IMR-90 (cell line): ENCODE measurements at regions not wholly inside any gene's neighbourhood (a gene's known extent, or its start where the extent isn't known, plus 50 kb on each side); places are given as distances from the start of the nearest gene placed in this dataset.

Source experiments
- ATAC-seq: fragments of 200-7000 bp; cut with Tn5 transposase; 2 replicates; pipeline ENCODE4 v1.9.1; 2020; ENCODE audit warnings: low read depth, mild to moderate bottlenecking, moderate library complexity
- BruUV-seq: library from RNA; stranded (reverse); fragments of 400-500 nt; replicated peaks from 2 replicates; lab custom pipeline; 2021; lab: Mats Ljungman, UMichigan
- CTCF ChIA-PET: fragments of 300-600 bp; formaldehyde crosslinking; extraction: SDS; loops from one replicate; lab custom pipeline; 2021; ENCODE audit warnings: antibody characterized with exemption; lab: Yijun Ruan, JAX
- POLR2A ChIA-PET: fragments of 300-600 bp; sonication (Branson Sonifier 250); formaldehyde crosslinking; loops from one replicate; lab custom pipeline; 2022; ENCODE audit warnings: antibody characterized with exemption; ENCODE audit not compliant: unreplicated experiment; lab: Charles Lee
- DNase-seq: peaks from one replicate; pipeline ENCODE4 v3.0.0; 2013
- H2AFZ ChIP-seq: replicated peaks from 2 replicates; pipeline ENCODE3; 2013; ENCODE audit warnings: low read length, mild to moderate bottlenecking; ENCODE audit not compliant: poor library complexity
- H2AK5ac ChIP-seq: 2 replicates; pipeline ENCODE4 v1.6.1; 2013; ENCODE audit warnings: low read depth, low read length, inconsistent platforms
- H2AK9ac ChIP-seq: replicated peaks from 2 replicates; pipeline ENCODE3; 2013; ENCODE audit warnings: mild to moderate bottlenecking, low read depth, low read length, moderate library complexity; ENCODE audit not compliant: poor library complexity
- H2BK120ac ChIP-seq: 2 replicates; pipeline ENCODE4 v1.6.1; 2013; ENCODE audit warnings: low read depth, low read length, inconsistent platforms
- H2BK15ac ChIP-seq: 3 replicates; pipeline ENCODE4 v1.6.1; 2013; ENCODE audit warnings: low read depth, low read length, inconsistent platforms
- H2BK20ac ChIP-seq: 2 replicates; pipeline ENCODE4 v1.6.1; 2013; ENCODE audit warnings: low read depth, mild to moderate bottlenecking, inconsistent platforms, low read length, moderate library complexity
- H2BK5ac ChIP-seq: 2 replicates; pipeline ENCODE4 v1.6.1; 2013; ENCODE audit warnings: mild to moderate bottlenecking, low read depth, low read length, inconsistent platforms; ENCODE audit not compliant: poor library complexity, severe bottlenecking
- H3K14ac ChIP-seq: replicated peaks from 2 replicates; pipeline ENCODE4 v1.6.1; 2013; ENCODE audit warnings: low read depth, low read length, inconsistent platforms
- H3K18ac ChIP-seq: 2 replicates; pipeline ENCODE4 v1.6.1; 2013; ENCODE audit warnings: low read depth, low read length, control low read depth
- H3K23ac ChIP-seq: 2 replicates; pipeline ENCODE4 v1.6.1; 2013; ENCODE audit warnings: low read depth, low read length, inconsistent platforms
- H3K27ac ChIP-seq: 2 replicates; pipeline ENCODE4 v1.5.1; 2013; ENCODE audit warnings: mild to moderate bottlenecking, control low read depth, low read length; ENCODE audit not compliant: insufficient read depth
- H3K27me3 ChIP-seq: 2 replicates; pipeline ENCODE4 v1.6.1; 2013; ENCODE audit warnings: low read length; ENCODE audit not compliant: control insufficient read depth, insufficient read depth
- H3K36me3 ChIP-seq: 2 replicates; pipeline ENCODE4 v1.6.1; 2013; ENCODE audit warnings: low read length, mixed read lengths; ENCODE audit not compliant: control insufficient read depth, insufficient read depth
- H3K4ac ChIP-seq: 2 replicates; pipeline ENCODE4 v1.6.1; 2013; ENCODE audit warnings: low read depth, low read length, inconsistent platforms
- H3K4me1 ChIP-seq: 2 replicates; pipeline ENCODE4 v1.6.1; 2013; ENCODE audit warnings: low read length, mixed read lengths; ENCODE audit not compliant: control insufficient read depth, insufficient read depth
- H3K4me2 ChIP-seq: 2 replicates; pipeline ENCODE4 v1.6.1; 2013; ENCODE audit warnings: low read depth, mild to moderate bottlenecking, control low read depth, low read length, moderate library complexity
- H3K4me3 ChIP-seq: 2 replicates; pipeline ENCODE4 v1.5.1; 2013; ENCODE audit warnings: low read depth, mild to moderate bottlenecking, control low read depth, low read length, moderate library complexity; ENCODE audit not compliant: insufficient read depth
- H3K56ac ChIP-seq: 2 replicates; pipeline ENCODE4 v1.6.1; 2013; ENCODE audit warnings: low read length, inconsistent platforms; ENCODE audit not compliant: insufficient read depth; ENCODE audit errors: extremely low read depth
- H3K79me1 ChIP-seq, 2 experiments: 2 replicates each; pipeline ENCODE4 v1.6.1; 2013; ENCODE audit warnings: low read length in 2 of 2, inconsistent platforms in 1 of 2, low read depth in 1 of 2
- H3K9ac ChIP-seq: 2 replicates; pipeline ENCODE4 v1.6.1; 2013; ENCODE audit warnings: low read depth, low read length, control low read depth
- H3K9me1 ChIP-seq: 2 replicates; pipeline ENCODE4 v1.6.1; 2013; ENCODE audit warnings: low read length, inconsistent platforms; ENCODE audit not compliant: insufficient read depth
- H3K9me3 ChIP-seq: 2 replicates; pipeline ENCODE4 v1.6.1; 2013; ENCODE audit warnings: low read length; ENCODE audit not compliant: control insufficient read depth, insufficient read depth
- H4K20me1 ChIP-seq: 2 replicates; pipeline ENCODE4 v1.6.1; 2013; ENCODE audit warnings: low read length, inconsistent platforms; ENCODE audit not compliant: insufficient read depth
- H4K5ac ChIP-seq: 2 replicates; pipeline ENCODE4 v1.6.1; 2013; ENCODE audit warnings: mild to moderate bottlenecking, low read depth, low read length, control low read depth
- H4K8ac ChIP-seq, 2 experiments: 2 replicates each; pipeline ENCODE4 v1.6.1; 2013; ENCODE audit warnings: low read depth in 2 of 2, low read length in 2 of 2, control low read depth in 1 of 2, inconsistent platforms in 1 of 2
- H4K91ac ChIP-seq: 2 replicates; pipeline ENCODE4 v1.6.1; 2013; ENCODE audit warnings: low read depth, low read length, inconsistent platforms; ENCODE audit not compliant: insufficient read depth
- CTCF ChIP-seq: conservative IDR thresholded peaks from 2 replicates; pipeline ENCODE4 v1.5.1; 2012; ENCODE audit warnings: mild to moderate bottlenecking, low read depth, low read length, improper control_type of control experiment
- ELK1 ChIP-seq: fragments of 150-350 bp; IDR thresholded peaks from 2 replicates; pipeline ENCODE4 v1.6.1; 2016; ENCODE audit warnings: low read depth, mild to moderate bottlenecking, low read length, moderate library complexity, borderline replicate concordance
- MAFK ChIP-seq: IDR thresholded peaks from 2 replicates; pipeline ENCODE4 v1.6.1; 2012; ENCODE audit warnings: low read depth, low read length, improper control_type of control experiment
- MAZ ChIP-seq: IDR thresholded peaks from 2 replicates; pipeline ENCODE4 v1.6.1; 2012; ENCODE audit warnings: low read depth, mild to moderate bottlenecking, low read length, improper control_type of control experiment, moderate library complexity, borderline replicate concordance
- NFE2L2 ChIP-seq: fragments of 150-350 bp; IDR thresholded peaks from 2 replicates; pipeline ENCODE4 v1.6.1; 2016; ENCODE audit warnings: low read depth, mild to moderate bottlenecking, low read length
- POLR2A ChIP-seq: IDR thresholded peaks from 2 replicates; pipeline ENCODE4 v1.6.1; 2012; ENCODE audit warnings: mild to moderate bottlenecking, low read depth, low read length
- RAD21 ChIP-seq: IDR thresholded peaks from 2 replicates; pipeline ENCODE4 v1.6.1; 2012; ENCODE audit warnings: low read length, improper control_type of control experiment
- RCOR1 ChIP-seq: IDR thresholded peaks from 2 replicates; pipeline ENCODE4 v1.6.1; 2012; ENCODE audit warnings: mild to moderate bottlenecking, low read length, improper control_type of control experiment; ENCODE audit not compliant: insufficient replicate concordance
- SMC3 ChIP-seq: fragments of 150-350 bp; IDR thresholded peaks from 2 replicates; pipeline ENCODE4 v1.6.1; 2016; ENCODE audit warnings: low read depth, mild to moderate bottlenecking, antibody characterized with exemption, low read length, moderate library complexity
- USF2 ChIP-seq: fragments of 150-350 bp; IDR thresholded peaks from 2 replicates; pipeline ENCODE4 v1.6.1; 2017; ENCODE audit warnings: mild to moderate bottlenecking, antibody characterized with exemption, low read length, low read depth
- WGBS, 2 experiments: methylation state at CpG; one replicate each; pipeline versions ENCODE4 v1.1.5 to v1.1.7; 2013; ENCODE audit warnings: missing lambda C conversion rate in 2 of 2; ENCODE audit not compliant: insufficient read length in 1 of 2; ENCODE audit errors: extremely low coverage in 2 of 2; 5-methylcytosine and 5-hydroxymethylcytosine counted together
- dilution Hi-C: fragments of 300-500 bp; cut with HindIII; formaldehyde crosslinking; loops from one replicate; pipeline ENCODE4 v1.14.3; 2018; ENCODE audit warnings: low sequenced_read_pairs; ENCODE audit not compliant: unreplicated experiment
- in situ Hi-C: fragments of 300-500 bp; cut with MboI; formaldehyde crosslinking; loops from 3 replicates; pipeline ENCODE4 v1.14.3; 2019; ENCODE audit warnings: low sequenced_read_pairs, inconsistent platforms, mixed read lengths
- intact Hi-C: fragments of 100-400 bp; cut with micrococcal nuclease; formaldehyde crosslinking; loops from 2 replicates; pipeline ENCODE4 v1.10.0; 2022

GRCh38 chr5:67291671-67292070 is 95.1 kb upstream of the CD180 start:
- Histone ChIP-seq H2BK20ac (peak overlapping the region; percentile 14; the same call in 1 of the 2 replicates), H3K4me2 (no peak overlapping the region), H3K36me3 (no peaks in the 10 kb centered on the region), H3K27me3 (no peaks in the 10 kb centered on the region), H2BK120ac (0 out of 2 replicates have a peak overlapping the region, but pooled peaks have one; percentile 3), H4K8ac (0 out of 4 replicates have a peak overlapping the region, but pooled peaks of 1 of the 2 experiments have one; percentile 19), H3K14ac (0 out of 2 replicates have a peak overlapping the region, but pooled peaks have one; percentile 38), H2AK5ac (0 out of 2 replicates have a peak overlapping the region, but pooled peaks have one; percentile 2), H4K5ac (no peak overlapping the region), H3K56ac (no peak overlapping the region), H3K9me1 (peaks cover 4% of the 10 kb centered on the region; the same call in 1 of the 2 replicates), H3K18ac (no peak overlapping the region), H3K4me1 (peaks cover 3% of the 10 kb centered on the region), H3K9ac (no peak overlapping the region), H3K9me3 (no peaks in the 10 kb centered on the region), H4K20me1 (no peaks in the 10 kb centered on the region), H3K23ac (no peak overlapping the region), H3K79me1 (no peaks in the 10 kb centered on the region), H4K91ac (no peak overlapping the region), H2BK15ac (no peak overlapping the region), H3K4ac (no peak overlapping the region; the same call in 1 of the 2 replicates), H2BK5ac (no peak overlapping the region), H3K27ac (no peak overlapping the region), H3K4me3 (no peak overlapping the region), H2AFZ (no peak overlapping the region), H2AK9ac (no peak overlapping the region)
- intact Hi-C loops (no loop called here), in situ Hi-C loops (no loop called here), dilution Hi-C loops (no loop called here)
- no peak for TF ChIP-seq NFE2L2
- TF ChIP-seq USF2: no peak
- no peak for TF ChIP-seq POLR2A
- TF ChIP-seq MAZ: no peak
- TF ChIP-seq RCOR1: no peak
- TF ChIP-seq RAD21: no peak
- TF ChIP-seq MAFK: no peak
- no peak for TF ChIP-seq ELK1
- TF ChIP-seq SMC3: no peak
- TF ChIP-seq CTCF: no peak
- no TSS peak for BruUV-seq
- WGBS, 2 experiments: 44% methylated on average over 3 of the region's 7 CpGs; no CpG with 5 or more reads in 1 of the 2 experiments
- ATAC-seq (peak; percentile 48), DNase-seq (no peak)
- POLR2A ChIA-PET: interaction anchor here (0.6 kb wide), 1 partner anchor 925 kb away, joined by 3 read pairs; no protein-coding TSS in a partner anchor
- CTCF ChIA-PET: interaction anchor here (0.7 to 1.1 kb wide), 2 partner anchors 13 to 1259 kb away, joined by 3 read pairs; no protein-coding TSS in a partner anchor
